ENCODE measurements at regions not wholly inside any gene's neighbourhood (a gene's known extent, or its start where the extent isn't known, plus 50 kb on each side); places are given as distances from the start of the nearest gene placed in this dataset.

- no peak for DNase-seq (ENCODE audit: low read depth in 1 of 2, low spot score in 1 of 2)
These were observed 263.3 kb downstream of the PTEN start for GRCh38 chr10:88126699-88127098.

GRCh38 chr10:88127269-88127668, 263.8 kb downstream of the PTEN start:
- no peak for DNase-seq (ENCODE audit: low read depth in 1 of 2, low spot score in 1 of 2)

GRCh38 chr10:88127766-88128165, 264.3 kb downstream of the PTEN start:
- DNase-seq (ENCODE audit: low read depth in 1 of 2, low spot score in 1 of 2), result no peak

GRCh38 chr10:88129013-88129412, 265.6 kb downstream of the PTEN start:
- DNase-seq (ENCODE audit: low read depth in 1 of 2, low spot score in 1 of 2), result no peak

GRCh38 chr10:88130912-88131311, 267.5 kb downstream of the PTEN start:
- DNase-seq (ENCODE audit: low read depth in 1 of 2, low spot score in 1 of 2), result no peak

- DNase-seq (ENCODE audit: low read depth in 1 of 2, low spot score in 1 of 2), result no peak
These were observed 268.2 kb downstream of the PTEN start for GRCh38 chr10:88131511-88132139.

GRCh38 chr10:88136712-88137111, 273.3 kb downstream of the PTEN start:
- DNase-seq (ENCODE audit: low read depth in 1 of 2, low spot score in 1 of 2), result no peak

GRCh38 chr10:88138319-88138848, 275.0 kb downstream of the PTEN start:
- DNase-seq (ENCODE audit: low read depth in 1 of 2, low spot score in 1 of 2), result no peak

GRCh38 chr10:88147000-88147798, 283.8 kb downstream of the PTEN start:
- DNase-seq (ENCODE audit: low read depth in 1 of 2, low spot score in 1 of 2), result no peak

- DNase-seq (ENCODE audit: low read depth in 1 of 2, low spot score in 1 of 2), result no peak
These were observed 286.5 kb downstream of the PTEN start for GRCh38 chr10:88149906-88150305.

- no peak for DNase-seq (ENCODE audit: low read depth in 1 of 2, low spot score in 1 of 2)
These were observed 286.9 kb downstream of the PTEN start for GRCh38 chr10:88150339-88150738.

GRCh38 chr10:88152728-88153133, 289.3 kb downstream of the PTEN start:
- peak in 1 of 2 donors; percentile 58 for DNase-seq (ENCODE audit: low read depth in 1 of 2, low spot score in 1 of 2)

GRCh38 chr10:88154596-88155250, 291.3 kb downstream of the PTEN start:
- DNase-seq (ENCODE audit: low read depth in 1 of 2, low spot score in 1 of 2), result no peak

- DNase-seq (ENCODE audit: low read depth in 1 of 2, low spot score in 1 of 2), result no peak
These were observed 292.9 kb downstream of the PTEN start for GRCh38 chr10:88156341-88156740.

GRCh38 chr10:88157981-88158465, 294.6 kb downstream of the PTEN start:
- no peak for DNase-seq (ENCODE audit: low read depth in 1 of 2, low spot score in 1 of 2)

- no peak for DNase-seq (ENCODE audit: low read depth in 1 of 2, low spot score in 1 of 2)
These were observed 295.2 kb downstream of the PTEN start for GRCh38 chr10:88158526-88159122.

GRCh38 chr10:88159127-88159829, 295.9 kb downstream of the PTEN start:
- no peak for DNase-seq (ENCODE audit: low read depth in 1 of 2, low spot score in 1 of 2)

GRCh38 chr10:88161070-88161469, 297.6 kb downstream of the PTEN start:
- DNase-seq (ENCODE audit: low read depth in 1 of 2, low spot score in 1 of 2), result no peak

- DNase-seq (ENCODE audit: low read depth in 1 of 2, low spot score in 1 of 2), result no peak
These were observed 298.3 kb downstream of the PTEN start for GRCh38 chr10:88161756-88162155.

- DNase-seq (ENCODE audit: low read depth in 1 of 2, low spot score in 1 of 2), result no peak
These were observed 299.4 kb downstream of the PTEN start for GRCh38 chr10:88162852-88163251.

- no peak for DNase-seq (ENCODE audit: low read depth in 1 of 2, low spot score in 1 of 2)
These were observed 300.1 kb downstream of the PTEN start for GRCh38 chr10:88163572-88163971.
